GM19372 (cell line): ENCODE measurements at regions not wholly inside any gene's neighbourhood (a gene's known extent, or its start where the extent isn't known, plus 50 kb on each side); places are given as distances from the start of the nearest gene placed in this dataset.
"Not testable (repeated sequence)": the region's sequence is repeated elsewhere in the genome, so short reads cannot be mapped to it uniquely, and the experiment has no call there.

Experiments
- ATAC-seq: cut with Tn5 transposase; IDR thresholded peaks from one replicate; pipeline ENCODE4 v1.9.1; 2021; ENCODE audit warnings: mild to moderate bottlenecking, low read depth, moderate library complexity; ENCODE audit not compliant: unreplicated experiment

- ATAC-seq = not testable (repeated sequence)
Measured at GRCh38 chr10:76815505-76815904, 822.1 kb downstream of the KCNMA1 start.

- no peak for ATAC-seq
Measured at GRCh38 chr10:76811430-76811829, 826.2 kb downstream of the KCNMA1 start.

- ATAC-seq = no peak
Measured at GRCh38 chr10:76788452-76788811, 849.2 kb downstream of the KCNMA1 start.

- no peak for ATAC-seq
Measured at GRCh38 chr10:76787746-76788451, 849.7 kb downstream of the KCNMA1 start.

GRCh38 chr10:76786504-76787072 lies 851.0 kb downstream of the KCNMA1 start:
- ATAC-seq = no peak

- ATAC-seq = no peak
Measured at GRCh38 chr10:76784076-76784475, 853.5 kb downstream of the KCNMA1 start.

GRCh38 chr10:76779796-76780301 lies 857.8 kb downstream of the KCNMA1 start:
- ATAC-seq = no peak

GRCh38 chr10:76778914-76779795 lies 858.5 kb downstream of the KCNMA1 start:
- ATAC-seq = no peak

GRCh38 chr10:76774987-76775603 lies 862.5 kb downstream of the KCNMA1 start:
- no peak for ATAC-seq

GRCh38 chr10:76769582-76769981 lies 868.0 kb downstream of the KCNMA1 start:
- no peak for ATAC-seq

GRCh38 chr10:76769161-76769560 lies 868.4 kb downstream of the KCNMA1 start:
- ATAC-seq = no peak

- no peak for ATAC-seq
Measured at GRCh38 chr10:76766682-76767081, 870.9 kb downstream of the KCNMA1 start.

- not testable (repeated sequence) for ATAC-seq
Measured at GRCh38 chr10:76764921-76765320, 872.7 kb downstream of the KCNMA1 start.

- no peak for ATAC-seq
Measured at GRCh38 chr10:76764177-76764576, 873.4 kb downstream of the KCNMA1 start.

- no peak for ATAC-seq
Measured at GRCh38 chr10:76763376-76763775, 874.2 kb downstream of the KCNMA1 start.

GRCh38 chr10:76759681-76760080 lies 877.9 kb downstream of the KCNMA1 start:
- ATAC-seq = no peak

- no peak for ATAC-seq
Measured at GRCh38 chr10:76743169-76743568, 894.4 kb downstream of the KCNMA1 start.

GRCh38 chr10:76740514-76740913 lies 897.1 kb downstream of the KCNMA1 start:
- no peak for ATAC-seq

GRCh38 chr10:76738991-76739390 lies 898.6 kb downstream of the KCNMA1 start:
- no peak for ATAC-seq

- no peak for ATAC-seq
Measured at GRCh38 chr10:76736815-76737618, 900.6 kb downstream of the KCNMA1 start.
